ENCODE measurements at regions not wholly inside any gene's neighbourhood (a gene's known extent, or its start where the extent isn't known, plus 50 kb on each side); places are given as distances from the start of the nearest gene placed in this dataset.

DNA sequence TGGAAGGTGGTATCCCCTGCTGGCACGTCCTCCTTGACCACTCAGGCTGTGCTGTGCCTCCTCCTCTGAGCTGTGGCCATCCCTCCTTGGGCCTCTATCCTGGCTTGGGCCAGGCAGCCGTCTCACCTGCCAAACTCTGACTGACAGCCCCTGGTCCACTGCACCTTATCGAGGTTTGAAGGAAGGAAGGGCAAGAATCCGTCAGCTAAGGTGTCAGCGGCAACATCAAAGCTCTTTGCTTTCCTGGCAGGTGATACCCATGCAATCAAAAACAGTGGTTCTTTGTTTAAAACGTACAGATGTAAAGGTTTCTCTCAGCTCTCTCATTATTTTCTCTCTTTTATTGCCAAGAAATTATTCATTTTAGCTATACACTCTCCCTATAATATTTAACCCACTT is 203.9 kb downstream of the TBXT start:
- no peak for TF ChIP-seq EZH2phosphoT487 (IDR thresholded peaks at IDR 0.05; ENCODE audit: low read depth, severe bottlenecking, unreplicated experiment)
- TF ChIP-seq EZH2 (IDR thresholded peaks at IDR 0.05; ENCODE audit: borderline replicate concordance) = no peak
- TF ChIP-seq, protein P1, sequence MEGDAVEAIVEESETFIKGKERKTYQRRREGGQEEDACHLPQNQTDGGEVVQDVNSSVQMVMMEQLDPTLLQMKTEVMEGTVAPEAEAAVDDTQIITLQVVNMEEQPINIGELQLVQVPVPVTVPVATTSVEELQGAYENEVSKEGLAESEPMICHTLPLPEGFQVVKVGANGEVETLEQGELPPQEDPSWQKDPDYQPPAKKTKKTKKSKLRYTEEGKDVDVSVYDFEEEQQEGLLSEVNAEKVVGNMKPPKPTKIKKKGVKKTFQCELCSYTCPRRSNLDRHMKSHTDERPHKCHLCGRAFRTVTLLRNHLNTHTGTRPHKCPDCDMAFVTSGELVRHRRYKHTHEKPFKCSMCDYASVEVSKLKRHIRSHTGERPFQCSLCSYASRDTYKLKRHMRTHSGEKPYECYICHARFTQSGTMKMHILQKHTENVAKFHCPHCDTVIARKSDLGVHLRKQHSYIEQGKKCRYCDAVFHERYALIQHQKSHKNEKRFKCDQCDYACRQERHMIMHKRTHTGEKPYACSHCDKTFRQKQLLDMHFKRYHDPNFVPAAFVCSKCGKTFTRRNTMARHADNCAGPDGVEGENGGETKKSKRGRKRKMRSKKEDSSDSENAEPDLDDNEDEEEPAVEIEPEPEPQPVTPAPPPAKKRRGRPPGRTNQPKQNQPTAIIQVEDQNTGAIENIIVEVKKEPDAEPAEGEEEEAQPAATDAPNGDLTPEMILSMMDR (IDR thresholded peaks at IDR 0.05; ENCODE audit: poor library complexity) = no peak
- H3K27ac ChIP-seq = no peak overlapping the region
- H4K20me1 ChIP-seq (ENCODE audit: insufficient read depth, poor library complexity, severe bottlenecking) = no peaks in the 10 kb centered on the region
- no peaks in the 10 kb centered on the region for H3K27me3 ChIP-seq
- H3K4me1 ChIP-seq (ENCODE audit: insufficient read depth) = no peaks in the 10 kb centered on the region
- no peaks in the 10 kb centered on the region for H3K9me2 ChIP-seq (replicated peaks; ENCODE audit: insufficient read depth)
- no peak overlapping the region for H2AFZ ChIP-seq
- 81% methylated on average over 6 of the region's 6 CpGs for WGBS (ENCODE audit: low lambda C conversion rate, missing lambda C conversion rate)
- H3K79me2 ChIP-seq = no peaks in the 10 kb centered on the region
- no peaks in the 10 kb centered on the region for H3K36me3 ChIP-seq (replicated peaks; ENCODE audit: insufficient read depth, low read depth)
- no peak for DNase-seq (ENCODE audit: low spot score)
- H3K4me2 ChIP-seq = no peak overlapping the region
- no peak overlapping the region for H3K4me3 ChIP-seq
- no peaks in the 10 kb centered on the region for H3K9me3 ChIP-seq (ENCODE audit: low read depth)

DNA sequence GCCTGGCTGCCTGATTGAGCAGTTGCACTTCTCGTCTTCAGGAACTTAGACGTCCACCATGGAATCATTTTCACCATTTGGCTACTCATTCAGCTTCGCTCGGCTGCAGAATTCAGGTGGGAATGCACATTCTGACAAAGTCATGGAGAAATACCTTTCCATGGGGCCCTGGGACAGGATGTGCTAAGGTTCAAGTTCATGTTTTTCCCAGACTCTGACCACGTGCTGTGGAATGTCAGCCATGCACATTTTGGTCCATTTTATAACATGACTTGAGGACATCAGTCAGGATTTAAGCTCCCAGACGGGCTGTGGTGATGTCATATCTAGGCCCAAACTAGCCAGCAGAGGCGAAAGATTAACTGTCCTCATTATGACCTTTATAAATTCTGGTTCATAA is 205.3 kb downstream of the TBXT start:
- 81% methylated on average over 7 of the region's 7 CpGs for WGBS (ENCODE audit: low lambda C conversion rate, missing lambda C conversion rate)
- H3K4me2 ChIP-seq = no peak overlapping the region
- no peak overlapping the region for H2AFZ ChIP-seq
- no peak overlapping the region for H3K27ac ChIP-seq
- no peaks in the 10 kb centered on the region for H3K4me1 ChIP-seq (ENCODE audit: insufficient read depth)
- H3K9me3 ChIP-seq (ENCODE audit: low read depth) = no peaks in the 10 kb centered on the region
- H3K4me3 ChIP-seq = no peak overlapping the region
- no peak for DNase-seq (ENCODE audit: low spot score)
- H3K9me2 ChIP-seq (replicated peaks; ENCODE audit: insufficient read depth) = no peaks in the 10 kb centered on the region
- H4K20me1 ChIP-seq (ENCODE audit: insufficient read depth, poor library complexity, severe bottlenecking) = no peaks in the 10 kb centered on the region
- no peaks in the 10 kb centered on the region for H3K79me2 ChIP-seq
- H3K27me3 ChIP-seq = no peaks in the 10 kb centered on the region
- no peaks in the 10 kb centered on the region for H3K36me3 ChIP-seq (replicated peaks; ENCODE audit: insufficient read depth, low read depth)
- no peak for TF ChIP-seq EZH2 (IDR thresholded peaks at IDR 0.05; ENCODE audit: borderline replicate concordance)
- TF ChIP-seq, protein P1 (IDR thresholded peaks at IDR 0.05; ENCODE audit: poor library complexity) = no peak
- no peak for TF ChIP-seq EZH2phosphoT487 (IDR thresholded peaks at IDR 0.05; ENCODE audit: low read depth, severe bottlenecking, unreplicated experiment)

DNA sequence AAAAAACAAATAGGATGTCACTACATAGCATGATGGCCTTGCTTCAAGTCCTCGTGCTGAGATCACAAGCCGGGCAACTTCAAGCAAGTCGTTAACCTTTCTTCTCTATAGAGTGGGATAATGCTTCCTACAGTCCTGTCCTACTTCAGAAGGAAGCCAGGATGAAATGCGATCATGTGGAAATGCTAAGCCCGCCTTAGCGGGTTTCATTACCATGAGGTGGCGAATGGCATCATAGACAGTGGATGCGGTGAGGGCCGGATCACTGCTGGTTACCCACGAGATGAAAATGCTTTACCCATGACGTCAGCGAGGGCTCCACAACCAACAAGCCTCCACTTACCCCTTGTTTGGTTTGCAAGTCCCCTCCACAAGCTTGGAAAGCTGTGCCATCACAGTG is 206.4 kb downstream of the TBXT start:
- Histone ChIP-seq H3K79me2 (no peaks in the 10 kb centered on the region), H3K27ac (no peak overlapping the region), H3K9me2 (replicated peaks; ENCODE audit: insufficient read depth) (no peaks in the 10 kb centered on the region), H3K4me1 (ENCODE audit: insufficient read depth) (no peaks in the 10 kb centered on the region), H2AFZ (no peak overlapping the region), H3K4me3 (no peak overlapping the region), H4K20me1 (ENCODE audit: insufficient read depth, poor library complexity, severe bottlenecking) (no peaks in the 10 kb centered on the region), H3K4me2 (no peak overlapping the region), H3K27me3 (no peaks in the 10 kb centered on the region), H3K36me3 (replicated peaks; ENCODE audit: insufficient read depth, low read depth) (no peaks in the 10 kb centered on the region), H3K9me3 (ENCODE audit: low read depth) (no peaks in the 10 kb centered on the region)
- TF ChIP-seq, protein P1 (IDR thresholded peaks at IDR 0.05; ENCODE audit: poor library complexity) = no peak
- no peak for TF ChIP-seq EZH2phosphoT487 (IDR thresholded peaks at IDR 0.05; ENCODE audit: low read depth, severe bottlenecking, unreplicated experiment)
- no peak for TF ChIP-seq EZH2 (IDR thresholded peaks at IDR 0.05; ENCODE audit: borderline replicate concordance)
- 83% methylated on average over 12 of the region's 12 CpGs for WGBS (ENCODE audit: low lambda C conversion rate, missing lambda C conversion rate)
- no peak for DNase-seq (ENCODE audit: low spot score)

DNA sequence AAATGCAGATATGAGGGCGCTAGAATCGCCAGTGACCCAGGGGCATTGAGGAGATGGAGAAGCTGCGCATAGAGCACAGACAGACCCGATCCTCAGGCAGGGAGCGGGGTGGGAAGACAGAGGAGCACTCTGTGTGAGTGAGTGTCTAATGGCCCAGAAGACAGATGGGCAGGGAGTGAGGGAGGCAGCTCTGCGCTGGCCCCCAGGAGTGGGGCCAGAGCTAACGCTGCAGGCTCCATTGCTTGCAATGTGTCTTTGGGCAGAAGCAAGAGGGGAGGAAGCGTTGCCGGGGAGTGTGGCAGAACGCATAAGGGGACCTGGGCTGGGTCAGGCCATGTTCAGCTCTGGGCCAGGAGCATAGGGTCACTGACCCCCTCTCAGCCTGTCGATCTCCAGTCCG is 207.0 kb downstream of the TBXT start:
- Histone ChIP-seq H3K79me2 (no peaks in the 10 kb centered on the region), H2AFZ (no peak overlapping the region), H3K4me2 (no peak overlapping the region), H4K20me1 (ENCODE audit: insufficient read depth, poor library complexity, severe bottlenecking) (no peaks in the 10 kb centered on the region), H3K4me1 (ENCODE audit: insufficient read depth) (no peaks in the 10 kb centered on the region), H3K36me3 (replicated peaks; ENCODE audit: insufficient read depth, low read depth) (no peaks in the 10 kb centered on the region), H3K9me3 (ENCODE audit: low read depth) (no peaks in the 10 kb centered on the region), H3K27me3 (no peaks in the 10 kb centered on the region), H3K4me3 (no peak overlapping the region), H3K27ac (no peak overlapping the region), H3K9me2 (replicated peaks; ENCODE audit: insufficient read depth) (no peaks in the 10 kb centered on the region)
- WGBS (ENCODE audit: low lambda C conversion rate, missing lambda C conversion rate) = 92% methylated on average over 10 of the region's 12 CpGs
- no peak for DNase-seq (ENCODE audit: low spot score)
- TF ChIP-seq EZH2phosphoT487 (IDR thresholded peaks at IDR 0.05; ENCODE audit: low read depth, severe bottlenecking, unreplicated experiment) (no peak), EZH2 (IDR thresholded peaks at IDR 0.05; ENCODE audit: borderline replicate concordance) (no peak)
- TF ChIP-seq, protein P1 (IDR thresholded peaks at IDR 0.05; ENCODE audit: poor library complexity) = no peak

All from hepatocyte (in vitro differentiated cells).